ENCODE measurements at regions not wholly inside any gene's neighbourhood (a gene's known extent, or its start where the extent isn't known, plus 50 kb on each side); places are given as distances from the start of the nearest gene placed in this dataset.
"Not testable (repeated sequence)": the region's sequence is repeated elsewhere in the genome, so short reads cannot be mapped to it uniquely, and the experiment has no call there.

DNA sequence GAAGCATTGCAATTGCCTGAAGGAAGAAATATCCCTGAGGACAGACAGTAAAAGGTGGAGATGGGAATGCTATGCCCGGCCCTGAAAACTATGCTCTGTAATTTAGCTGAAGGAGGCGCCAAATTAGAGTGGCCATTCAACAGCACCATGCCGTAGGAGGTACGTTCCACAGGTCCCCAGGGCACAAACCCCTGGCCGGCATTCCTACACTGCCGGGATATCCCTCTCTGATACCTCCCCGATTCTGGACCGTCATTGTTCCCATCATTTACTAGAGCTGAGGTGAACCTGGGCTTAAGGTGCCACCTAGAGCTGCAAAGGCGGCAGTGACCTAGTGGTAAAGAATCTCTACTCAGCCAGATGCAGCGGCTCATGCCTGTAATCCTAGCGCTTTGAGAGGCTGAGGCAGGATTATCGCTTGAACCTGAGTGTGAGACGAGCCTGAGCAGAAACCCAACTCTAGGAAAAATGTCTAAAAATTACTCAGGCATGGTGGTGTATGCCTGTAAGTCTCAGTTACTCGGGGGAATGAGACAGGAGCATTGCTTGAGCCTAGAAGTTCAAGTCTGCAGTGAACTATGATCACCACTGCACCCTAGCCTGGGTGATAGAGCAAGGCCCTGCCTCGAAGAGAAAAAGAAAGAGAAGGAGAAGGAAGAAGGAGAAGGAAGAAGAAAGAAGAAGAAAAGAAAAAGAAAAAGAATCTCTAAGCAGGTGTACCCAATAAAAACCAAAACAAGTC lies 53.0 kb upstream of the TNKS2 start:
- H3K4me1 ChIP-seq, result no peaks in the 10 kb centered on the region
- H3K27me3 ChIP-seq, result no peaks in the 10 kb centered on the region
- no peaks in the 10 kb centered on the region for H3K36me3 ChIP-seq (ENCODE audit: low read depth, missing control alignments)
- peak overlapping the region in 1 of 2 donors; percentile 1 for H3K4me3 ChIP-seq
- TF ChIP-seq, protein P1, sequence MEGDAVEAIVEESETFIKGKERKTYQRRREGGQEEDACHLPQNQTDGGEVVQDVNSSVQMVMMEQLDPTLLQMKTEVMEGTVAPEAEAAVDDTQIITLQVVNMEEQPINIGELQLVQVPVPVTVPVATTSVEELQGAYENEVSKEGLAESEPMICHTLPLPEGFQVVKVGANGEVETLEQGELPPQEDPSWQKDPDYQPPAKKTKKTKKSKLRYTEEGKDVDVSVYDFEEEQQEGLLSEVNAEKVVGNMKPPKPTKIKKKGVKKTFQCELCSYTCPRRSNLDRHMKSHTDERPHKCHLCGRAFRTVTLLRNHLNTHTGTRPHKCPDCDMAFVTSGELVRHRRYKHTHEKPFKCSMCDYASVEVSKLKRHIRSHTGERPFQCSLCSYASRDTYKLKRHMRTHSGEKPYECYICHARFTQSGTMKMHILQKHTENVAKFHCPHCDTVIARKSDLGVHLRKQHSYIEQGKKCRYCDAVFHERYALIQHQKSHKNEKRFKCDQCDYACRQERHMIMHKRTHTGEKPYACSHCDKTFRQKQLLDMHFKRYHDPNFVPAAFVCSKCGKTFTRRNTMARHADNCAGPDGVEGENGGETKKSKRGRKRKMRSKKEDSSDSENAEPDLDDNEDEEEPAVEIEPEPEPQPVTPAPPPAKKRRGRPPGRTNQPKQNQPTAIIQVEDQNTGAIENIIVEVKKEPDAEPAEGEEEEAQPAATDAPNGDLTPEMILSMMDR (IDR thresholded peaks at IDR 0.05), result no peak
- TF ChIP-seq POLR2A (IDR thresholded peaks at IDR 0.05), result no peak
- intact Hi-C loops (cut with DNase I; ENCODE audit: low total_unique reads), result no loop called here
- H3K27ac ChIP-seq, result no peak overlapping the region
- H3K9me3 ChIP-seq, result no peaks in the 10 kb centered on the region
- 36 to 41% methylated on average over 14 to 15 of the region's 15 CpGs for WGBS, 2 donors
- DNase-seq, result no peak

DNA sequence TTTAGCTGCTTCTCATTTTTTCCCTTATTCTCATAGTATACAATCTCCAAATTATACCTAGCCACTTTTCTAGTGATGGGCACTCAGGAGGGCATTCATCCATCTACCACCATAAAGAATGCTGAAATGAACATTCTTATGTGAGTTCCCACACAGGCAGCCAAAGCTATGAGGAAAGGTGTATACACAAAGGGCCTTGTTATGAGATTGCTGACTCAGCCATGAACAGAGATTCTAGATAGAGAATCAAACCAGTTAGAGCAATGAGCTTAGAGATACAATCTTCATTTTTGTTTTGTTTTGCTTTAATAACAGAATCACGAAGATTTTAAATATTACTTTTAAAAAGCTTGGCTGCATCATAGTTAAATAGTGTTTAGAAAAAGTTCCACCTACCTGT lies 54.8 kb upstream of the TNKS2 start:
- whole genome bisulfite sequencing, 2 donors, result 82 to 83% methylated on average over 1 of the region's 1 CpG
- no peaks in the 10 kb centered on the region for H3K4me1 ChIP-seq
- no peaks in the 10 kb centered on the region for H3K36me3 ChIP-seq (ENCODE audit: low read depth, missing control alignments)
- intact Hi-C loops (cut with DNase I; ENCODE audit: low total_unique reads), result no loop called here
- no peak overlapping the region for H3K4me3 ChIP-seq
- no peaks in the 10 kb centered on the region for H3K9me3 ChIP-seq
- no peak overlapping the region for H3K27ac ChIP-seq
- DNase-seq, result no peak
- TF ChIP-seq, protein P1 (IDR thresholded peaks at IDR 0.05), result no peak
- no peak for TF ChIP-seq POLR2A (IDR thresholded peaks at IDR 0.05)
- no peaks in the 10 kb centered on the region for H3K27me3 ChIP-seq

DNA sequence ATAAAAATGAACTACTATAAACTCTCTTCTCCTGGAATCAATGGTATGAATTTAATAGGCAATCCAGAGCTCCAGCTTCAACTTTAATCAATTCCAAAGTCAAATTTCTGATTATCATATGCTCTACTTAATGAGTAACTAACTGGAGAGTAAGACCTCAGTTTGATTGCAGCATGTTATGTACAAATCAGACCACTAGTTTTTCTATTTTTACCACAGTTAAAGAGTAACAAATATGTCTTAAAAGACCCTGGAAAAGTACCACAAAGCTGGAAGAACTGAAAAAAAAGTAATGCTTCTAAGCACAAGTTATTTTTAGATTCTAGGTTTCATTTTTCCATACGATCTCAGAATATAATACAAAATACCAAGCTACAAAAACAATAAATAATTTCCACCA lies 56.0 kb upstream of the TNKS2 start:
- no peaks in the 10 kb centered on the region for H3K36me3 ChIP-seq (ENCODE audit: low read depth, missing control alignments)
- DNase-seq, result no peak
- H3K27ac ChIP-seq, result no peak overlapping the region
- H3K4me1 ChIP-seq, result no peaks in the 10 kb centered on the region
- TF ChIP-seq POLR2A (IDR thresholded peaks at IDR 0.05), result no peak
- TF ChIP-seq, protein P1 (IDR thresholded peaks at IDR 0.05), result no peak
- H3K27me3 ChIP-seq, result no peaks in the 10 kb centered on the region
- intact Hi-C loops (cut with DNase I; ENCODE audit: low total_unique reads), result no loop called here
- no peaks in the 10 kb centered on the region for H3K9me3 ChIP-seq
- WGBS, 2 donors, result 0 to 46% methylated on average over 1 of the region's 1 CpG
- no peak overlapping the region for H3K4me3 ChIP-seq

DNA sequence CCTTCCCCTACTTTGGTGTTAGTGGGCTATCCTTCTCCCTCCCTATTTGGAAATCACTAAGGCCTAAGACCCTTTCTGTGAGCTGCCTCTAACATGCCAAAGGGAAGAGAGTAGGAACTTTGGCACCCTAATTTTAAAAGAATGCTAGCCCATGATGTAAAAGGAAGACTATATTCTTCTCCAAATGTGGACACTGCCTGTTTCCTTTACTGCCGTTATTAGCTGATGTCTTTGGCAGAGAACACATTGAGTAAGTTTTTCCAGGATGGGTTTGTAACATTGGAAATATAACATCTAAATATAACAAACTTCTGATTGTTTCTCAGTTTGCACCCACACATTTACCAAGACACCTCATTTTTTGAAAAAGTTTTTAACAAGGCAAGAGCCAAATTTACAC lies 56.9 kb upstream of the TNKS2 start:
- no peak overlapping the region for H3K4me3 ChIP-seq
- intact Hi-C loops (cut with DNase I; ENCODE audit: low total_unique reads), result no loop called here
- H3K9me3 ChIP-seq, result no peaks in the 10 kb centered on the region
- no peak overlapping the region for H3K27ac ChIP-seq
- H3K27me3 ChIP-seq, result no peaks in the 10 kb centered on the region
- no peak for TF ChIP-seq POLR2A (IDR thresholded peaks at IDR 0.05)
- TF ChIP-seq, protein P1 (IDR thresholded peaks at IDR 0.05), result no peak
- no peaks in the 10 kb centered on the region for H3K4me1 ChIP-seq
- WGBS, 2 donors, result 42 to 47% methylated on average over 1 of the region's 1 CpG
- H3K36me3 ChIP-seq (ENCODE audit: low read depth, missing control alignments), result no peaks in the 10 kb centered on the region
- DNase-seq, result no peak

DNA sequence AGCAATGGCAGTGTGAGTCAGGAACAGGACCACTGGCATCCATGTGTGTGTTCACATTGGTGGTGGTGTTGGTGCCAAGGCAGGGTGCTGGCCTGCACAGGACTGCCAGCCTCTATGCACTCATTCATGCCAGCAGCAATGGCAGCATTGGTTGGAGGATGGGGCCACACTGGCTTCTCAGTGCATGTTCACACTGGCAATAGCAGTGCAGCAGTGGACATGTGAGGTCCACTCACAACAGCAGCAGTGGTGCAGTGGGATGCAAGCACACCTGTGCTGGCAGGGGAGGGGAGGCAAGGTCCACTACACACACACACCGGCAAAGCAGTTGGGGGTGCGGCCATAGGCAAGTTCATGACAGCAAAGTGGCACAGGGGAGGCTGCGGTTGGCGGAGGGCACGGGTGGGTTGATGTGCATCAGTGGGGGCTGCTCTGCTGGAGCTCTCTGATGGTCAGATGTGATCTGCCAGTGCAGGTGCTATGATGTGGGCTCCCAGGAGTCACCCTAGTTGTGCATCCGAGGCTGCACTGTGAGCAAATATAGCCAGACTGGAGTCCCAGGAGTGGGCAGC lies 57.8 kb upstream of the TNKS2 start:
- no peaks in the 10 kb centered on the region for H3K36me3 ChIP-seq (ENCODE audit: low read depth, missing control alignments)
- H3K27me3 ChIP-seq, result no peaks in the 10 kb centered on the region
- intact Hi-C loops (cut with DNase I; ENCODE audit: low total_unique reads), result no loop called here
- H3K4me3 ChIP-seq, result no peak overlapping the region
- H3K4me1 ChIP-seq, result no peaks in the 10 kb centered on the region
- WGBS, 2 donors, result 86 to 100% methylated on average over 3 to 5 of the region's 6 CpGs
- H3K27ac ChIP-seq, result no peak overlapping the region
- DNase-seq, result no peak
- no peaks in the 10 kb centered on the region for H3K9me3 ChIP-seq
- no peak for TF ChIP-seq POLR2A (IDR thresholded peaks at IDR 0.05)
- TF ChIP-seq, protein P1 (IDR thresholded peaks at IDR 0.05), result no peak

DNA sequence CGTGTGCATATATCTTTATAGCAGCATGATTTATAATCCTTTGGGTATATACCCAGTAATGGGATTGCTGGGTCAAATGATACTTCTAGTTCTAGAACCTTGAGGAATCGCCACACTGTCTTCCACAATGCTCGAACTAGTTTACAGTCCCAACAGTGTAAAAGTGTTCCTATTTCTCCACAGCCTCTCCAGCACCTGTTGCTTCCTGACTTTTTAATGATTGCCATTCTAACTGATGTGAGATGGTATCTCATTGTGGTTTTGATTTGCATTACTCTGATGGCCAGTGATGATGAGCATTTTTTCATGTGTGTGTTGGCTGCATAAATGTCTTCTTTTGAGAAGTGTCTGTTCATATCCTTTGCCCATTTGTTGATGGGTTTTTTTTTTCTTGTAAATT lies 66.0 kb upstream of the TNKS2 start:
- WGBS, 2 donors, result 67 to 91% methylated on average over 3 of the region's 3 CpGs
- H3K4me1 ChIP-seq; H3K27me3 ChIP-seq; H3K27ac ChIP-seq; H3K4me3 ChIP-seq; H3K9me3 ChIP-seq; H3K36me3 ChIP-seq (ENCODE audit: low read depth, missing control alignments); intact Hi-C loops (cut with DNase I; ENCODE audit: low total_unique reads); DNase-seq: not testable (repeated sequence)

DNA sequence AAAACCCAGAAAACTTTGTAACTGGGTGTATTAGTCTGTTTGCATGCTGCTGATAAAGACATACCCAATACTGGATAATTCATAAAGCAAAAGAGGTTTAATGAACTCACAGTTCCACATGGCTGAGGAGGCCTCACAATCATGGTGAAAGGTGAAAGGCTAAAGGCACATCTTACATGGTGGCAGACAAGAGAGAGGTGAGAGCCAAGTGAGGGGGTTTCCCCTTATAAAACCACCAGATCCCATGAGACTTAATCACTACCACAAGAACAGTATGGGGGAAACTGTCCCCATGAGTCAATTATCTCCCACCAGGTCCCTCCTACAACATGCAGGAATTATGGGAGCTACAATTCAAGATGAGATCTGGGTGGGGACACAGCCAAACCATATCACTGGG lies 68.9 kb upstream of the TNKS2 start:
- H3K4me1 ChIP-seq; intact Hi-C loops (cut with DNase I; ENCODE audit: low total_unique reads); H3K36me3 ChIP-seq (ENCODE audit: low read depth, missing control alignments); H3K9me3 ChIP-seq; H3K27ac ChIP-seq; H3K4me3 ChIP-seq; DNase-seq; H3K27me3 ChIP-seq: not testable (repeated sequence)

Measured in testis (tissue), 2 donors.